C4-2B (cell line): ENCODE measurements at regions not wholly inside any gene's neighbourhood (a gene's known extent, or its start where the extent isn't known, plus 50 kb on each side); places are given as distances from the start of the nearest gene placed in this dataset.

Source experiments
- H3K27ac ChIP-seq: fragments of 450-650 bp; 2 replicates; pipeline ENCODE4 v1.5.1; 2017
- ZFX ChIP-seq: fragments of 450-650 bp; IDR thresholded peaks from 2 replicates; pipeline ENCODE4 v1.6.1; 2017
- TF ChIP-seq, protein P1 (sequence below): fragments of 450-650 bp; conservative IDR thresholded peaks from 2 replicates; pipeline ENCODE4 v1.5.1; 2017; ENCODE audit warnings: mild to moderate bottlenecking

GRCh38 chr4:95714571-95714970 is 125.3 kb upstream of the PDHA2 start:
- TF ChIP-seq, protein P1, sequence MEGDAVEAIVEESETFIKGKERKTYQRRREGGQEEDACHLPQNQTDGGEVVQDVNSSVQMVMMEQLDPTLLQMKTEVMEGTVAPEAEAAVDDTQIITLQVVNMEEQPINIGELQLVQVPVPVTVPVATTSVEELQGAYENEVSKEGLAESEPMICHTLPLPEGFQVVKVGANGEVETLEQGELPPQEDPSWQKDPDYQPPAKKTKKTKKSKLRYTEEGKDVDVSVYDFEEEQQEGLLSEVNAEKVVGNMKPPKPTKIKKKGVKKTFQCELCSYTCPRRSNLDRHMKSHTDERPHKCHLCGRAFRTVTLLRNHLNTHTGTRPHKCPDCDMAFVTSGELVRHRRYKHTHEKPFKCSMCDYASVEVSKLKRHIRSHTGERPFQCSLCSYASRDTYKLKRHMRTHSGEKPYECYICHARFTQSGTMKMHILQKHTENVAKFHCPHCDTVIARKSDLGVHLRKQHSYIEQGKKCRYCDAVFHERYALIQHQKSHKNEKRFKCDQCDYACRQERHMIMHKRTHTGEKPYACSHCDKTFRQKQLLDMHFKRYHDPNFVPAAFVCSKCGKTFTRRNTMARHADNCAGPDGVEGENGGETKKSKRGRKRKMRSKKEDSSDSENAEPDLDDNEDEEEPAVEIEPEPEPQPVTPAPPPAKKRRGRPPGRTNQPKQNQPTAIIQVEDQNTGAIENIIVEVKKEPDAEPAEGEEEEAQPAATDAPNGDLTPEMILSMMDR: no peak
- TF ChIP-seq ZFX: no peak

DNA sequence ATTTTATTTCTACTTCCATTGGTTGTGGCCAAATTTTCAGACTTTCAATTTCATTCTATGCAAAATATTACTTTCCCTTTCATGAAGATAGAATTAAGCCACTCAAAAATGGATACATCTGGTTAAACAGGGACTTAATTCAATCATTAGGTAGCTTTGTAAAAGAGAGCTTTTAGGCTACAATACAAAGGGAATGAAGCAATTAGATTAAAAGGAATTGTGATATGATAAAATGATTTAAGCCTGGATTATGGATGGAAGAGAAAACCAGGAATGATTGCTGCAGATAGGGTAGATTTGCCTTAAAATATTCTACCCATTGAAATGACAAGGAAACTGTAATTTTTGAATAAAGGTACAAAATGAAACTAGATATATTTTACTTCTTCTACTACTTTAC is 134.6 kb upstream of the PDHA2 start:
- H3K27ac ChIP-seq: no peak overlapping the region
- TF ChIP-seq ZFX: no peak
- TF ChIP-seq, protein P1: no peak

More at GRCh38 chr4:95714571-95714970, 125.3 kb upstream of the PDHA2 start:
- no peak overlapping the region for H3K27ac ChIP-seq

GRCh38 chr4:95701500-95702170 is 138.3 kb upstream of the PDHA2 start:
- H3K27ac ChIP-seq: no peak overlapping the region
- TF ChIP-seq, protein P1: no peak
- no peak for TF ChIP-seq ZFX

GRCh38 chr4:95694411-95694810 is 145.5 kb upstream of the PDHA2 start:
- H3K27ac ChIP-seq: no peak overlapping the region
- TF ChIP-seq ZFX: no peak
- TF ChIP-seq, protein P1: no peak

- H3K27ac ChIP-seq: no peak overlapping the region
- no peak for TF ChIP-seq ZFX
- TF ChIP-seq, protein P1: peak; percentile 16; the same call in 1 of the 2 replicates
Measured at GRCh38 chr4:95693594-95693993, 144.8 kb upstream of the UNC5C start.

DNA sequence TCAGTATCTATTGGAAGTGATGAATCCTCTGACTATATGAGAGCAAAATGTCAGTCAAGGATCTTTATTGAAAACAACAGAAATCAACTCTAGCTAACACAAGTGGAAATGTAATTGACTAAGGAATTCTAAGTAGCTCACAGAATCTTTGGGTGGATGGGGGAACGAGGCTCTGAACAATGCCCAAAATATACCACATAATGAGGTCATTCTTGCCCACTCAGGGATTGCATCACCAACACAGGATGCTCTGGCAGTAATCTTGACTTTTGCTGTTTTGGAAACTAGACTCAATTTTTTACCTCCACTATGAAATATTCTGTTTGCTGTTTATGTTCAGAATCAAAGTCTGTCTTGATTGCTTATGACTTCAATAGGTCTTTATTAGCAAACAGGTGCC is 127.4 kb upstream of the UNC5C start:
- H3K27ac ChIP-seq: no peak overlapping the region
- TF ChIP-seq, protein P1: no peak
- TF ChIP-seq ZFX: no peak

DNA sequence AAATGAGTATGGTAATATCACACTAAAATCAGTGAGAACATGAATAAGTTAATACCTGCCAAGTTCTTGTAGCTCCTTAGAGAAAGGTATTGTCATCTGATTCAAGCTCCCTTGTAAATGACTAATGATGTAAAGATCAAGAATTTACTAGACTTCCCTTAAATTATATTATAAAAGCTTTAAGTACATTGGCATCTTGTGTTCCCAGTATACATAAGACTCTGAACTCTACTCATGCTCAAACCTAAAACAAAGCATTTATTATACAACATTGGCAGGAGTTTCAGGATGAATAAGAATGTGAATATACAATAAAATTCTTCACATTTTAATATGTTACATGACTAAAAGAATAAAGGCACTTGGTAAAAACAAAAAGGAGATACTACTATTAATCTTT is 126.8 kb upstream of the UNC5C start:
- H3K27ac ChIP-seq: no peak overlapping the region
- TF ChIP-seq, protein P1: no peak
- no peak for TF ChIP-seq ZFX
